ENCODE measurements at regions not wholly inside any gene's neighbourhood (a gene's known extent, or its start where the extent isn't known, plus 50 kb on each side); places are given as distances from the start of the nearest gene placed in this dataset.
"Not testable (repeated sequence)": the region's sequence is repeated elsewhere in the genome, so short reads cannot be mapped to it uniquely, and the experiment has no call there.

DNA sequence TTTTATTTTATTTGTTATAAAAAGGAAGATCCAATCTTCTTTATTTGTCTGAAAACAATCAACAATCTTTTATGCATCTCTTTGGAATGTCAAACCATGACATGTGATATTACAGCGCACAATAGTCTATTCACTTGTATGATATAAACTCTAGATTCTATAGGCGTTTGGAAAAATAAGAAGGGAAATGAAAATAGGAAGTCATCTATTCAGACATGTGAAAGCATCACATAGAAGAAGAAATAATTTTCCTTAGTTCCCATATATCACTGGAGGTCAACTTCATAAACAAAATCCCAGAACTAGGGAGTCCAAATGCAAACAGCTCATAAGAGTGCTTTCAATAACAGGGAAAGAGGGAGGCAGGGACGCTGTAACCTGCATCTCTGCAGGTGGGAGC is 139.5 kb upstream of the RASGEF1B start:
- DNase-seq: no peak

DNA sequence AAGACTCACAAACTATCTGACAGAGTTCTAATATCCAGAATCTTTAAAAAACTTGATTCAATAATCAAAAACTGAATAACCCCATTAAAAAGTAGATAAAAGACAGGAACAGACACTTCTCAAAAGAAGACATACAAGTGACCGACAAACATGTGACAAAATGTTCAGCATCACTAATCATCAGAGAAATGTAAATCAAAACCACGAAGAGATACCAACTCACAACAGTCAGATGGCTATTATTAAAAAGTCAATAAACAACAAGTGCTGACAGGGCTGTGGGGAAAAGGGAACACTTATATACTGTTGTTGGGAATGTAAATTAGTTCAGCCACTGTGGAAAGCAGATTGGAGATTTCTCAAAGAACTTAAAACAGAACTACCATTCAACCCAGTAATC is 138.1 kb upstream of the RASGEF1B start:
- DNase-seq: no peak

DNA sequence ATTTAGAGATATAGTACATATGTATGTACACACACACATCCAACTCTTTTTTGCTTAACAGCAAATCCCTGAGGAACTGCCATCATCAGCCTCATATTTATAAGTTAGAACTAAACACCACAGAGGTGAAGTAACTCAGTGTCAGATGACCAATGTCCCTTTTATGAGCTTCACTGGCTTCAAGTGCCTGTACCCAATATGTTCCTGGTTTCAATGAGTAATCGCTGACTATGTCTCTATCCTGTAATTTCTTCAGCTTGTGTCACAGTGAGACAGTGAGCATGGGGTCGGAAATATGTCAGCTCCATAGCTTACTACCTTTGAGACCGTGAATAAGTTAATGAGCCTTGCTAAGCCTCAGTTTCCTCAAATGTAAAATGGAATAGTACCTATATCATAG is 136.2 kb upstream of the RASGEF1B start:
- no peak for DNase-seq

DNA sequence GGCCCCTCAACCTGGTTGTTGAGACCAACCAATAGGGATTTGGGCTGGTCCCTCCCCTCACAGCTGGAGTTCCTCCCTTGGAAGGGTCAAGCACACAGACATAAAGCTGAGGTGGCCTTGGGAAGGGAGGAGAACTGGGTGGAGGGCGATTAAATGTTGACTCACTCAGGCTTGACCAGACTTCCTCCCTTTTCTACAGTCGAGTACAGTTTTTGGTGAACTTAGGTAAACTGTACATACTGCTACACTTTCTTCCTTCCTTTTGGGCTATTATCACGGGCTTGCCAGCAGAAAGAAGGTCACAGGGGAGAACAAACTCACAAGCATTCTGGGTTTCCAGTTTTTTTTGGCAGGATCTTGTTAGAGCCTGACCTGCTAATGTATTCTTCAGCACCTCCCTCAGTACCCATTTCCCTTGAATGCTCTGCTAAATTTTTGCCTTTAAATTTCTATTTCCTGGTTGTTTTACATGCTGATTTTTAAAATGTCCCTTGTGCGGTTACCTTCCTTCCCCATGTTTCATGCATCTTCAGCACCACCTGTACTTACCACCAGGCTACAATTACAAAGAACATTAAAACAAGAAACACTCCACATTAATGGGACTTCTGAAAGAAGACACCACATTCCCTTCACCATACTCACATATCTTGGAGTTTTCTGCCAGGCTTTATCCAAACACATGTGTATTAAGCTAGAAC is 135.2 kb upstream of the RASGEF1B start:
- no peak for DNase-seq

GRCh38 chr4:81606166-81606565 is 134.5 kb upstream of the RASGEF1B start:
- DNase-seq: no peak

DNA sequence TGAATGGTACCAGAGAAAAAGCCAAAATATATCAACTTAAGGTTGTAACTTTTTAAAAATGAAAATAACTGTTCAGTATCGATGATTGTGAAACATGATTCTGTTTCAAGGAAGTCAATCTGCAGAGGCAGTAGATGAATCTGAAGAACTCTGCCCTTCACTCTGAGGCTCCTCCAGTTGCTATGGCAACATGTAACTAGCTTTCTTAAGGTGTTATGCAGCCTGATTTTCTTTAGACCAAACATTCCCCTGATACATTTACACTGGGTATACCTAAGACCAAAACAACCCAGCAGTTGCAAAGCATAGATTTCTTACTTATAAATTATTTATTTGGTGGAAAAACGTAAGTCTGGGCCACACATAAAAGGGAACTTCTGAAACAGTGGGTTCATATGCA is 133.6 kb upstream of the RASGEF1B start:
- no peak for DNase-seq

DNA sequence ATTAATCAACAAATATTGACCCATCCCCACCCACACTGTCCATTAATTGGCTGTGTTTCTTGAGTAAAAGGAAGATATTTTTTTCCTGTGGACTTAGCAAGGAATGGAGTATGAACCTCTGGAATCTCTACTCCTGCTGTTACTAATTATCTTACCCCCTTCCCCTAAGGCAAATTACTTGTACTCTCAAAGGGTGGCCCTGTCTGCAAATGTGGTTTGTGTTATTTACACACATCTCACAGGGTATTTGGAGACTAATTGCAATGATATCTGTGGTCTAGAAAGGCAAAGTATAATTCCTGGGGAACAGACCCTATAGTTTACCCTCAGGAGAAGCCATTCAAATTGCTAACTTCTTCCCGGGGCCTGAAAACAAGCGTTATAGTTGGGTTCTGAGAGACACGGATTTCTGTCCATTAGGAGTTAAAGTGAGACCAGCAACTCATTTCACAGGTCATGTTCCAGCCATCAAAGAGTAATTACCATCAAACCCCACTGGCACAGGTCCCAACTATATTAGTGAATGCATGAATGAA is 133.0 kb upstream of the RASGEF1B start:
- no peak for DNase-seq

GRCh38 chr4:81602854-81603253 is 131.1 kb upstream of the RASGEF1B start:
- DNase-seq: no peak

- DNase-seq: no peak
These were observed 129.6 kb upstream of the RASGEF1B start for GRCh38 chr4:81601358-81601694.

DNA sequence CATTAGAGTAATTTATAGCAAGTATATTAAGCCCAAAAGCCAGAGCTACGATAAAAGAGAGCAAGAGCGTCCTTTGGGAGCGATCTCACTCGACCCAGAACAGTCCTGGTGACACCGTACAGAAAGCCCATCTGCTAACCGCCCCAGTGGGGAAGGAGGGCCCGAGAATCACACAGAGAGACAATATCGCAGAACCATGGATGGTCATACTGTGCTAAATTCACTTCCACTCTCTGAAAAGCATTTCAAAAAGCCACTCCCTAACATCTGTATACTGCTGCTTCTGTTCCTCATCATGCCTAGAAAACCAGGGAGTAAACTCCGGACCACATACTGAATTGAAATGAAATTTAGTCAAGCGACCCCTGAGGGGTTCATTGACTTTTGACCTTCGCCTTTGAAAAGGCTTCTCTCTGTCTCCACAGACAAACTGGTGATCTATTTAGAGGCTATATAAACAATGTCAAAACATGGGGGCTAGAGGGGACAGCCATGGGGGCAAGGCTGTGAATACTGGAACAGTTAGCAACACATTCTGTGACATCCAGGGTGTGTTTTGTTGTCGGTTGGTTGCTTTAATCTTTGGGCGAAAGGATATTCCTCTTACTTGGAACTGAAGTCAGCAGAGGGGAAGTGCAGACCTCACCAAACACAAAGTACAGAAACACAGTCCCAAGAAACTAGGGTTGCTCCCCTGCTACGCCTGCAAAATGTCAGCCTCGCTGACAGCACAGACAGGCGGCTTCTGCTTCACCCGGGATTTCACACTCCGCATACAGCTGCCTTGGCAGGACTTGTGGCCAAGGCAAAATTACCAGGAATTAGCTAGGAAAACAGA is 129.0 kb upstream of the RASGEF1B start:
- DNase-seq: no peak

GRCh38 chr4:81599742-81600380 is 128.2 kb upstream of the RASGEF1B start:
- no peak for DNase-seq

GRCh38 chr4:81595798-81596610 is 124.3 kb upstream of the RASGEF1B start:
- no peak for DNase-seq

GRCh38 chr4:81595287-81595686 is 123.6 kb upstream of the RASGEF1B start:
- no peak for DNase-seq

GRCh38 chr4:81594490-81595159 is 122.9 kb upstream of the RASGEF1B start:
- DNase-seq: no peak

DNA sequence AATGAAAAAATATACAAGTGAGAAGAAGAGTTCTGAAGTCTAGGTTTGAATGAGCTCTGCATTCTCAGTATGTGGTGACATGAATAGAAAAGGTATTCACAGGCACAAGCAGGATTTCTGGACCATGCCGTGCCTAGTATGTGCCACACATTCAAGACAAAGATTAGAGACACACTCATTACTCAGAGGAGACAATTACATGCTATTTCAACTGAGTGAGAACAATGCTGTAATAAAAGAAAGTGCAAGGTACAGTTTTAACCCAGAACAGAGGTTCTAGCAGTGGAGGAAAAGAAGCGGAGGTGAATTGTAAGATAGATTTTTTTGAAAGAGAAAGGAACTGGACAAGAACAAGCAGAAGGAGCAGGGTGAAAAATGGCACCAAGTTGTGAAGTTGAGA is 121.0 kb upstream of the RASGEF1B start:
- no peak for DNase-seq

DNA sequence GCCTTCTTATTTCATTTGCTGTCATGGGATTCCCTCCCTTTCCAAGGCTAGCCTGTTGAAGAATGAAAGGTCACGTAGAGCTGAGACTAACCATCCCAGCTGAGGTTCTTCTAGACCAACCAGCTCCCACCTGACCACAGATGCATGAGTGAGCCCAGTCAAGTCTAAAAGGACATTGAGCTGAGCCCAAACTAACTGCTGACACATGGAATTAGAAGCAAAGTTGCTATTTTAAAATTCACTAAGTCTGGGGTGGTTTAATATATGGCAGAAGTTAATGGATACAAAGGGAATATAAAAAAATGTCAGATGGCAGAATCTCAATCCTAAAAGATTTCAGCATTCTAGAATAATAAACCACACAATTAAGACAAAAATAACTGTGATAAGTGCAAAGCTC is 118.9 kb upstream of the RASGEF1B start:
- DNase-seq: no peak

GRCh38 chr4:81589262-81589661 is 117.6 kb upstream of the RASGEF1B start:
- DNase-seq: no peak

DNA sequence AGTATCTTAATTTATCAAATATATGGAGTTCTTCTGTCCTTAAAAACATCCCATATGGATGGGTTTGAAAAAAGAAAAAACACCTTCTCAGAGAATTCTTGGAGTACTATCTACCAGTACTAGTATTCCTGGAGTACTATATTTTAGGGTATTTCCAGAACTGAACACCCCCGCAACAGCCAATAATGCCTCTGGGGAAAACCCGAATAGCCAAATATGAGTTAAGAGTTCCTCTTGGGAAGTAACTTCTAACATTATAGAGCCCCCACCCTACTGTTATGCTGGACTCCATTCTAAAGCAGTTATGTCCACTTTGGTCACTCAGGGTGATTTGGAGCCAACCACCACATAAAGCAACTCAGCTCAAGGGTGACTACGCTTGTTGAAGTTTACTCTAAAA is 115.0 kb upstream of the RASGEF1B start:
- DNase-seq: no peak

DNA sequence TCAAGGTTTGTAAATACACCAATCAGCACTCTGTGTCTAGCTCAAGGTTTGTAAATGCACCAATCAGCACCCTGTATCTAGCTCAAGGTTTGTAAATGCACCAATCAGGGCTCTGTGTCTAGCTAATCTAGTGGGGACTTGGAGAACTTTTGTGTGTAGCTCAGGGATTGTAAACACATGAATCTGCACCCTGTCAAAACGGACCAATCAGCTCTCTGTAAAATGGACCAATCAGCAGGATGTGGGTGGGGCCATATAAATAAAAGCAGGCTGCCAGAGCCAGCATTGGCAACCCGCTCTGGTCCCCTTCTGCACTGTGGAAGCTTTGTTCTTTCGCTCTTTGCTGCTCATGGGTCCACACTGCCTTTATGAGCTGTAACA is 109.3 kb upstream of the RASGEF1B start:
- DNase-seq: not testable (repeated sequence)

- DNase-seq: no peak
These were observed 108.8 kb upstream of the RASGEF1B start for GRCh38 chr4:81580346-81580993.

GRCh38 chr4:81577392-81577791 is 105.7 kb upstream of the RASGEF1B start:
- no peak for DNase-seq

DNA sequence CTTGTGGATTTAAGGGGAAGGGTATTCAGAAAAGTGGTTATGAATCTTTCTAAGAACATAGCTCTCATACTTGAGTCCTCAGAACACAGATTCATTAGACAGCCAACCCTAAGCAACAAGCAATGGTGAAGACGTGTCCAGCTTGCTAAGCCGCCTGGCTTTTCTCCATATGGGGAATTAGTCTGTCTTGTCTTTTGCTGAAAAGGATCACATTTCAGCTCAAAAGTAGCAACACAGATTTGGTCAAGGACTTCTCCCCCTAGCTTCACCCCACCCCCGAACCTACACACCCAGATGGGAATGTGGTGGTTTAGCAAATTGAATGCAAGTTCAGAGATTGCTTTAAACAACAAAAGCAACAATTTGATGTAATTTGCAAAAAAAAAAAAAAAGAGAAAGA is 103.3 kb upstream of the RASGEF1B start:
- no peak for DNase-seq
